ENCODE measurements at regions not wholly inside any gene's neighbourhood (a gene's known extent, or its start where the extent isn't known, plus 50 kb on each side); places are given as distances from the start of the nearest gene placed in this dataset.
"Not testable (repeated sequence)": the region's sequence is repeated elsewhere in the genome, so short reads cannot be mapped to it uniquely, and the experiment has no call there.

DNA sequence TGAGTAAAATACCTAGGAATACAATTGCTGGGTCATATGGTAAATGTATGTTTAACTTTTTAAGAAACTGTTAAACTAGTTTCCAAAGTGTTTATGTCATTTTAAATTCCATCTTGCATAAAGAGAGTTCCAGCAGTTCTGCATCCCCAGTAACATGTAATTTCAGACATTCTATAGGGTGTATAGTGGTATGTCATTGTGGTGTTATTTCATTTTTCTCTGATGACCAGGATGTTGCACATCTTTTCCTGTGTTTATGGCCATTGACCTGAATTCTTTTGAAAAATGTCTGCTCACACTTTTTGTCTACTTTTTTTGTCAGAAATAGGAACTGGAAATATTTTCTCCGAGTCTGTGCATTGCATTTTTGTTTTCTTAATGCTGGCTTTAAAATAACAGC, 128.9 kb downstream of the TMEM200A start:
- DNase-seq, result no peak

DNA sequence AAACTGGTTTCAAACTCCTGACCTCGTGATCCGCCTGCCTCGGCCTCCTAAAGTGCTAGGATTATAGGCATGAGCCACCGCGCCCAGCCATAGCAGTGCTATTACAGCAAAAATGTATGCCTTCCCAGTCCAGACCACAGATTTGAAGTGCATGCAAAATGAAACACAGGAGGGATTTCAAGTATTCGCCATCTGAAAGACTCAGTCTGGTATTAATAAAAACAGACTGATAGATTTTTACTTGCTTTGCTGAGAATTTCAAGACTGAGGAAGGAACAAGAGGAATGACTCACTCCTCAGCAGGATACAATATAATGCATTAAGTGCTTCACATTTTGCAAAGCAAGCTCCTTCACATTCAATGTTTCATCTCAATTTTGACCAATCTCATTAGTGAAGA, 134.9 kb downstream of the TMEM200A start:
- no peak for DNase-seq

DNA sequence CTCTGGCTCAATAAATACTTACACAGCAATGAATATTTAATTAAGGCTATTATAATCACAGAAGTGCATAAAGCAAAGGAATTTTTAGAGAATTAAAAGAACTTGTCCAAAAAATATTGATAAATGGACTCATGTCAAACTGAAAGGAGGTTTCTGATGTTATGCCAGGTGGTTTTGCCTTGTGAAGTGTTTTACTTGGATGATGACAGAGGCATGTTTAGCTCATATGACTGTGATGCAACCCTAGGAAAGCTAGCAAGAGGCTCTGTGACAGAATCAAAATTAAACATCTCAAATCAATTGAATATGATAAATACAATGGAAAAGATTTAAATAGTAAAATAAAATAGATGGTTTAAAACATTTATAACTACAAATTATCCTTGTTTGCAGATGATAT, 137.3 kb downstream of the TMEM200A start:
- peak in 1 of 2 donors; percentile 13 for DNase-seq

DNA sequence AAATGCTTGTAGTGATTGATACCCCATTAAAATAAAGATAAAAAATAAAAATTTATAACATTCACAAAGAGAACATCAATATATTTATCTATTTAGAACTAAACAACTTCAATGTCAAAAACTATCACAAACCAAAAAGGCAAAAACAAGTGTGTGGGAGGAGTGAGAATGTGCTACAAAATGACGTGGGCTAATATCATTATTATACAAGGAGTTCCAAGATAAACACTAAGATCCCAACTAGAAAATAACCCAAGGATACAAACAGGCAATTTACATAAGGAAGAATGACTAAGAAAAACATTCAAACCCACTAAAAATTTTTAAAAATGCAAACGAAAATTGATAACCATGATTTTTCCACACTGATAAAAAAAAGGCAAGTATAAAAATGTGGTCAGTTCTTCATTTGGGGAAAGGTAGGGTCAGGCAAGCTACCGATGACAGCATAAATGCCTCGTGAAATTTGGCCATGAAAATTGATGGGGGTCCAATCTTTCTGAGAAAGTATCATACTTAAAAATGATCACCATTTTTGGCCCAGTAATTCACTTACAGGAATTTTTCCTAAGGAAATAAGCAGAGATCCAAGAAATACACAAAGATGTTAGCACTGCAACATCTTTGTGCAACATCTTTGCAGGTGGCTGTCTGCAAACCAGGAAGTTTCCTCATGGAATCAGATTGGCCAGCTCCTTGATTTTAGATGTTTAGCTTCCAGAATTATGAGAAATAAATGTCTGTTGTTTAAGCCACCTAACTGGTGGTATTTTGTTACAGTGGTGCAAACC, 140.2 kb downstream of the TMEM200A start:
- no peak for DNase-seq

DNA sequence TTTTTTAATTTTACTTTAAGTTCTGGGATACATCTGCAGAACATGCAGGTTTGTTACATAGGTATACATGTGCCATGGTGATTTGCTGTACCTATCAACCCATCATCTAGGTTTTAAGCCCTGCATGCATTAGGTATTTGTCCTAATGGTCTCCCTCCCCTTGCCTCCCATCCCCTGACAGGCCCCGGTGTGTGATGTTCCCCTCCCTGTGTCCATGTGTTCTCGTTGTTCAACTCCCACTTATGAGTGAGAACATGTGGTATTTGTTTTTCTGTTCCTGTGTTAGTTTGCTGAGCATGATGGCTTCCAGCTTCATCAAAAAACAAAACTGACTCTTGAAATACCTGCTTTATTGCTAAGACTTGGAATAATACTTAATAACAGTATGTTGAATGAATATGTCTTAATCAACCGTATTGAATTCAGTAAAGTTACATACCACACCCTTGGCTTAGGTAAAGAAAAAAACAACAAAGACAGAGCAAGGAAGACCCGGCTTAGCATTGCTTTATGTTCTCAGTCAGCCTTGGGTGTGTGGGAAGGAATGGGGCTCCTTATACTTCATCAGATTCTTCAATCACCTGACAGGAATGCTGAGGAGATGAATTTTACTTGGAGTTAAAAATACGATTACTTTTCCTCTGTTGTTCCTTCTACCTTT, 141.3 kb downstream of the TMEM200A start:
- not testable (repeated sequence) for DNase-seq

DNA sequence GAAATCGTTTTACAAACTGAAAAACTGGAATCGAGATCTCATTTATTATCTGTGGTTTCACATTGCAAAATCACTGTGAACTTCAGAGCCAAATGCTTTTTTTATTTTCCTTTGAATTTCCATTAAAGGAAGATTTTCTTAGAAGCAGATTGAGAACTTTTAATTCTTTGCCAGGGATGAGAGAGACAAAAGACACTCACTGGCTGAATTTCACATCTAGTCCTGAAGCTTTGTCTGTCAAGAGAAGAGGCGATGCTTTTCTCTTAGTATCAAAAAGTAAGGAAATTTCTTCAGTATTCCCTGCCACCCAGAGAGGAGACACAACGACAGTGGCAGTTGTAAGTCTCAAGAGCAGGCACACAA, 141.8 kb downstream of the TMEM200A start:
- DNase-seq, result no peak

DNA sequence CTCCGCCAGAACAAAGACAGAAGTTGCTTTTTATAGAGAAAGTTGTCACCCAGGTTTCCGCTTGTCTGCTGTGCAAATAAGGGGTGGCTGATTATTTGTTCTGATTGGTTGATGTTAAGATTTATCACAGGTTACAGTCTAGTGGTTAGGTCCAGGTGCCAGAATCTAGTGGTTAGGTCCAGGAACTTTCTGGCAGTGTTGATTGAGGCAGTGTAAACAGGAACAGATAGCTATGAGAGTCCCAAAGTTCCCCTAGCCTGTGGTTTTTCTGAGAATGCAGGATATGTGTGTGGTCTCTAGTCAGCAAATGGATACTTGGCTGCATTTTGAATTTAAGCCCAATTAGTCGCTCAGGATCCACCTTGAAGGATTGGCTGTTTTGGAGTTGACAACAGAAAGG, 148.0 kb downstream of the TMEM200A start:
- DNase-seq, result no peak

DNA sequence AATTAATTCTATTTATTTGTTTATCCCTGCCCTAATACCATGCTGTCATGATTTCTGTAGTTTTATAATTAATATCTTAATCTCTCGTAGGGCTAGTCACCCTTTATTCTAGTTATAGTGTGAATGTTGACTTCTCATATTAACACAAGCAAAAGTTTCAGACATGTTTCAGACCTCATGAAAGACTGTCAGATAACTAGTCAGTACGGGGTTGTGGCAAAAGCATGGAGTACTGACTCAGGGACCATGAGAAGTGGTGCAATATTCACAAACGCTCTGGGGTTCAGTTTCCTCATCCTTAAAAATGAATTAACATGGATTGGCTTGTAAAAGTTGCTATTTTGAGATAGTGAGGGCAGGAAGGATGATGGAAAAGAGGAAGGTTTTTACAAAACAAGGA, 148.9 kb downstream of the TMEM200A start:
- peak in 1 of 2 donors; percentile 1 for DNase-seq

DNA sequence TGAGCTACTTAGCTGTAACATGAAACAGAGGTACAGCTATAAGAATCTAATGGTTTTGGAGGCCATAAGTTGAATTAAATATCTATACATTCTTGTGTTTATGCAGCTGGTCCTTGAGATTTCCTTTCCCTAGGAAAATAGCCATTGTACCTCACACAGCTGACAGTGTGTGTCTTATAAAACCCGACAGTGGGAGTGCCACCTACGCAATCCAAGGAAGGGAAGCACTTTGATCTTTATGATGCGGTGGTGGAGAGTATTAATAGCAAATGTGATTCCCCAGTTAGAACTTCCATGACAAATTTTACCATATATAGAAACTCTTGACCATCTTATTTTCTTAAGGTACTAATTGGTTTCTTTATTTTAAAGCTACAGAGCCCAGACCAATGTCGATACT, 149.5 kb downstream of the TMEM200A start:
- DNase-seq, result no peak

DNA sequence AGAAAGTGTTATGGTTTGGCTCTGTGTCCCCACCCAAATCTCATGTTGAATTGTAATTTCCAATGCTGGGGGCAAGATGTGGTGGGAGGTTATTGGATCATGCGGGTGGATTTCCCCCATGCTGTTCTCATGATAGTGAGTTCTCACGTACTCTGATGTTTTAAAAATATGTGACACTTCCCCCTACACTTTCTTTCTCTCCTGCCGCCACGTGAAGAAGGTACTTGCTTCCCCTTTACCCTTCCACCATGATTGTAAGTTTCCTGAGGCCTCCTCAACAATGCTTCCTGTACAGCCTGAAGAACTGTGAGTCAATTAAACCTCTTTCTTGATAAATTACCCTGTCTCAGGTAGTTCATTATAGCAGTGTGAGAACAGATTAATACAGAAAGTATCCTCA, 150.8 kb downstream of the TMEM200A start:
- no peak for DNase-seq

DNA sequence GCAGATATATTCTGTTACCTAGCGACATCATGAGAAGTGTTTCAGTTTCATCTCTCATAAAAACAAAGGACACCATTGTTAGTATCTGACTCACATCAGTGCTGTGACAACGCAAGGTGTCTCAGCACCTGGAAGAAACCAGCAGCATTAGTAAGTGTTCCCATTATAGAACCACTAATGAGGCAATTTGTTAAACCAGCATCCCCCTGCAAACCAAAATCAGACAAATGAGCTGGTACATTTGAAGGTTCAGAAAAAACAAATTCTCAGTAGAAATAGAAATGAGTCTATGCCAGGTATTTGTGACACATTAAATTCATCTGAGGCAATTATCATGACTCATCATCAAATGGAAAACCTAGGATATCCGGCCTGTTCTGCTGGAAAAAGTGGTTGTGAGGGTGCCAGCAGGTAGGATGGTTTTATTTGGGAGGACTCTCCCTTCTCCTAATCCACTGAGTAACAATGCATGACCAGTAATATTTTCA, 151.7 kb downstream of the TMEM200A start:
- DNase-seq, result no peak

DNA sequence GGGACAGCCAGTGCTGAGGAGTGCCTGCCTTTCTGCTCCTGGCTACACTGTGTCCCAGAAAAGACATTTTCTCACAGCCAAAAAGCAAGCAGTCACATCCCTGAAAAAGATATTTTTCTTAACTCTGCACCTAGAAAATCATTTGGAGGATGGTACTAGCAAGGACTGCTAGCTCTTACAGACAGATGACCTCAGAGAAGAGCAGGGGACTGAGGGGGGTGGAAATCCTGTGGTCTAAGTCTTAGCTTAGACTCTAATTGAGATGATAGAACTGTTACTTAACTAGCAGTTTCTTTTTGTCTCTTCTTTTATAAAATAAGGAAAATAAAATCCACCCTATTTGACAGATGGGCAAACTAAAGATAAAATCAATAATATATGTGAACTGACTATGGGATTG, 152.8 kb downstream of the TMEM200A start:
- DNase-seq, result no peak

DNA sequence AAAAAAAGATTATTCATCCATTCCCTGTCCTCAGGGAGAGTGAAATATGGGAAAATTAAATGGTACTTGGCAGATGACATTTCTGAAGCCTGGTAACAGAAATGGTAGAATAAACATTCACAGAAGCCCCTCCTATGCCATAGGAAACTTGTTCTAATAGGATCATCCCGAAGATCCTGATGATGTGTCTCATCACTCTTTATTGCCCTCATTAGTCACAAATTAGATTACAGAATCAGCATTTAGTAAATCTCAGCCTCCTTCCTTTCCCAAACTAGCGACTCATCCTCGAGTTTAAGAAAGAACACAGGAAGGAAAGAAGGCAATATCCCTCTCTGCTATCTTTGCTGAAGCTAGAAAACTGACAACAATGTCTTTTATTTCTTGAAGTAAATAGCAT, 154.4 kb downstream of the TMEM200A start:
- no peak for DNase-seq

DNA sequence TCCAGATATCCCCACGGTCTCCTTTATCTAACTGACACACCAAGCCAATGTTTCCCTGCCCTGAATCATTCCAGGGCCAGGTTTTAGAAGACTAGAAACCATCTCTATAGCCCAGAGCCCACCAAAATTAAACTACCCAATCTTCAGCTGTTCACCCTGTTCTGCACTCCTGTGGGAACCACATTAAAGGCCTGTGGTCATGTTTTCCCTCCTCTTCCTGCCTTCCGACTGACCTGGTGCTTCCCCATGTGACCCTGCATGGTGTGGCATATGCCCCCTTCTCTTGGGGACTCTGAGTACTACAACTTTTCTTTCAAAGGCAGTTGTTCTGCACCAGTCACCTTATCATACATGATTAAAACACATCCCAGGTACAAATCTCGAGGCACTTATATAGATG, 155.0 kb downstream of the TMEM200A start:
- DNase-seq, result no peak

DNA sequence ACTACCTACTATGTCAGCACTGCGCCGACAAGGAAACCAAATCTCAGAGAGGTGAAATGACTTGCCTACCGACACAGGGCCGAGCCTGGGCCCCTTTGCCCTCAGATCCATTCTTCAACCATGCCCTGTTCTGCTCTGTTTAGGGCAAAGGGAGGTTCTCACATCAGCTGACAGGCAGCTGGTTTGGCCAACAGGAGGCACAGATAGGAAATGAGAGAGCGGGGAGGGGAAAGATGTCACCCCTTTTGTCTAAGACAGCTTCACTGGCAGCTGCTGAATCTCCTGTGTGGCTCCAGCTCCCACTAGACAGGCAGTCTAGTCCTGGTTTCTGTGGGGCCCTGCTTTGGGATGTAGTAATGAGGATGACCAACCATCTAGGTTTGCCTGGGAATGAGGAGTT, 158.7 kb downstream of the TMEM200A start:
- no peak for DNase-seq

DNA sequence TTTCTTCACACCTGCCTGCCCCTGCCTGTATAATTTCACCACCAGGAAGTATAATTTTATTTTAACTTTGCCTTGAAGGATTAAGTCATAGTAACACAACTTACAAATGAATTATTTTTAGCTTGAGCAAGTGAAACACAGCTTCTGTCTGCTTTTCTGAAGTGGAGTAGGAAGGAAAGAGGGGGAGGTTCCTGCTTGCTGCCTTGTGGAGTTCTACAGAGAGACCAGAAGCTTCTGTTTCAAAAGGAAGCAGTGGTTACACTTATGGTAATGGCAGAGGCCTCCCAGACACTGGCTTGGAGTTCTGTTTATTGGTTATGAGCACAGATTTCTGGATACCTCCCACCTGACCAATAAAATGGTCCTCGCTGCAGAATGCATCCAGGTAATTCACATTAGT, 159.6 kb downstream of the TMEM200A start:
- DNase-seq, result peak in 1 of 2 donors; percentile 20

DNA sequence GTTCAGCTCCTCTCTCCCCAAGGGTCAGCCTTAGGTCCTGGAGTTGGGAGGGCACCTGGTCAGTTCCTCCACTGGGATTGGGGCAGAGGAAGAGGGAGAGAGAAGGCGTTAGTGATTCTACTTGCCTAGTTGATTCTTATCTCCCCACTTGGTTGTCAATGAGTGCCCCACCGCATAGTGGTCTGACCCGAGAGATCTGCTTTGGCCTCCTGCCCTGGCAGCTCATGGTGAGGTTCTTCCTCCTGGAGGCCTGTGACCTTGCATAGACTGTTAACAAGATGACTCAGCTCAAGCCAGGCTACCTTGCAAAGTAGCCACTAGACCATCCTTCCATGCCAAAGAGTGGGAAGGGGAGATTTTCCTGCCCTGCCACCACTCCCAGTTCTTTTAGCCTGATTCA, 160.6 kb downstream of the TMEM200A start:
- DNase-seq, result no peak

DNA sequence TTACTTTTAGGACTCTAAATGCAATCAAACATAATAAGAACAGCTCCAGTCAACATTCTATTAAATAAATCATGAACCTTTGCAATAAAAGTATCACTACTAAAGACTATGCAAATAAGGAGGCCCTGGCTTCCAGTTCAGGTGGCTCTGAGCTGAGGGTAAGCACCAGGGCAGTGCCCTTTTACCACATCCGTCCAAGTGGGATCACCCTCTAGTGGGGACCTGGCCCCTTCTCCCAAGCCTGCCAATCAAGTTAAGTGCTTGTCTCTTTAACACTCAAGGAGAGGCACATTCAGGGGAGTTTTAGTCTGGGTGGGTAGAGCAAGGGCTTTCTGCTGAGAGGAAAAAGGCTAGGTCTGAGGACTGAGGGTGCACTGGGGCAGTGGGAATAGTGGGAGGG, 161.4 kb downstream of the TMEM200A start:
- DNase-seq, result no peak

DNA sequence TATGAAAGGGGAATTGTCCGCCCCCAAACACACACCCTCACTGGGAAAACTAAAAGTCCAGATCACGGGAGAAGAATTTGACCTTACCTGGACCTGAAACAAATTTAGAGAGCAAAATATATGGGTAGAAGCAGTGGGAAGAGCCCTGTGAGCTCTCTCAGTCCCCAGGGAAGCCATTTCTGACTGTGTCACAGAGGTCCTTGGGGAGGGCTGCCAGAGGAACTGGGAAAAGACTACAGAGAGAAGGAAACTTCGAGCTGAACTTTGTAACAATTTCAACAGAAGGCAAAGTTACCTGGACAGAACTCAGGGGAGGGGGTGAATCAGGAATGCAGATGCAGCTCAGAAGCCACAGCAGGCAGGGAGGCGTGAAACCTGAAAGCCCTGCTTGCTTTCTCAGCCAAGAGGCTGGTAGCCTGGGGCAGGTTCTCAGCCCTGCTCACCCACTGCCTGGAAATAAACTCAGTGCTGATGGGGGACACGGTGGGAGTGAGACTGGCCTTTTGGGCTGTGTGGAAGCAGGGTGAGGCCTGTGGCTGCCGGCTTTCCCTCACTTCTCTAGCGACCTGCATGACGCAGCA, 163.8 kb downstream of the TMEM200A start:
- DNase-seq, result no peak

DNA sequence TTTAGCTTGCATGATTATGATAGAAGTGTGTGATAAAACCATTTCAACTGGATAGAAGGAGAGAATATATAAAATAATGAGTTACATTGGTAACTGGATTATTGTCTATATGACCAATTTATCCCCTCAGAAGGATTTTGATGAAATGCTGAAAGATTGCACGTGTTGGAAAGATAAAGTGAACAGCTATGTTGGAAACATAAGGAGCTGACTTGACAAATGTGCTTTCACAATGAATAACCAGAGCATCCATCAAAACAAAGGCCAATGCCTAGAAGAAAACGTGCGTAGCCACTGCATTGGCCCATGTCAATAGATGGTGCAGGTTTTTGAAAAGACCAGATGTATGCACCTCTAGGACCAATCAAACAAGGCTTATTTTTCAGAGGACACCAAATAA, 168.8 kb downstream of the TMEM200A start:
- DNase-seq, result no peak

DNA sequence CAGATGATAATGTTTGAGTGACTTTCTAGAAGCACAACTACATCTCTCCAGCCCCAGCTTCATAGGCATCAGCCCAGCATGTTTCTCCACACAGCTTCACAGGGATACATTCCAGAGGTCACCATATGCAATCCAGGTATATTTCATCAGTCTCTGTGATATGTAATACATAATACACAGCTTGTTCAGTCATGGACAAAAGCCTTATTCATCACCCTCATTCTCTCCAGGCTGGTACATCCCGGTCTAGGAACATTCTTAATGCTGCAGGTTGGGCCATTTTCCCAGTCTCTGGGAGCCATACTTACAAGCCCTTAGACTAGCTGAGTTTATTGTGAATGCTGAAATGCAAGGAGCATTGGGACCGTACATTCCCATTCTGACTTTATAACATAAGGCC, 169.4 kb downstream of the TMEM200A start:
- DNase-seq, result no peak

DNA sequence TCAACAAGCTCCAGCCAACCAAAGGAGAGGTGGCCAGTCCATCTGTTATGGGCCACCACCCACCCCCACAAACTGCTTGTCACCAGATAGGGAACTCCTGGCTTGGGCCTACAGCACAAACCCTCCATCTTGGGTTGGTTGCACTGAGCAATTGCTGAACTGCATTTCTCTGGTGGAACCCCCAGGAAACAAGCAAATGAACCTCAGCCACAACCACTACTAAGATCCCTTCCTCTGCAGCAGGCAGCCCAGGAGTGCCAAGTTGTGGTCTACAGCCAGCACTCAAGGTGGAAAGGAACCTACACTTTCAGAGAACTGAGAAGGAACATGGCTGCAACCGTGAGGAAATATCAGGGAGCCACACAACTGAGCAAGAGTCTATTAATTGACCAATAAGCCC, 171.6 kb downstream of the TMEM200A start:
- DNase-seq, result no peak

DNA sequence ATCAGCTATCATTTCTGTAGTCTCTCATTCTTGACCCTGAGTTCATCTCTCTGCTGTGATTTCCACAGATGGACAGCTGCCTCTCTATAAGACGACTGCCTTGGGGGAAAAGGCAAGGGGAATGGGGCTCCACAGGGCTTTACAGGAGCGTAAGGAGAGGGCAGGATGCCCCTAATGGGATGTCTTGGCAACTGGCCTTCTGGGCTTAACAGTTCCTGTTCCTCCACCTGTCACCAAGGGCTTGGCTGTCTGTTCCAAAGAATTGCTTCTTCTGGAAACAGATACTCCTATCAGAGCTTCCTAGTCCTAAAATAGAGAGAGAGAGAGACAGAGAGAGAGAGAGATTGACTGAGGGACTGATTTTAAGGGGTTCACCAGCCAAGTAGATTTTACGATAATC, 181.9 kb downstream of the TMEM200A start:
- no peak for DNase-seq

DNA sequence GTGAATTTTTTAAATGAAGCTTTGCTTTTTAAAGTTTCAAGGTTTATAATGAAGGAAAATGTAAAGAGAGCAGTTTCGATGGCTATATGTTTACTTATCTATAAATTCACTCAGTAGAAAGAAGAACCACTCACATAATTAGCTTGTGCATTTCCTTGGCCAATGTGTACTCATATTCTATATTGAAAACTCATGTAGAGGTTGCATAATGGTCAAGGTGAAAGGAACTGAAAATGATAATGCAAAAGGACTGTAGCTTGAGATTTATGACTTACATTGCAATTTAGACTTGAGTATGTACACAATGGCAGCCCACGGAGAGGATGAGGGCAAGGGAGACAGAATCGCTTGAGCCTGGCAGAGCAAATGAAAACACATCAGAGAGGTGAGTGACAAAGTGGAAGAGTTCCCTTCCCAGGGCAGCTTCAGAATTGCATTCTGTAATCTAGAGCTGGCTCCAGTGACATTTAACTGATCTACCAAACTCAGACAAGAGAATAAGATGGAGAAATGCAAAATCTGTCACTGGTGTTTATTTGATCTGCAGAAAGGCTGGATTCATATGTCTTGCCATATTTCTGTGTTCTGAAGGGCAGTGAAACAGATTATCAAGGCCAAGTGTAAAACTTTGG, 191.8 kb downstream of the TMEM200A start:
- DNase-seq, result no peak
